SU-DHL-6 (cell line): ENCODE measurements at regions not wholly inside any gene's neighbourhood (a gene's known extent, or its start where the extent isn't known, plus 50 kb on each side); places are given as distances from the start of the nearest gene placed in this dataset.

Experiments
- H2AFZ ChIP-seq: fragments of 200-600 bp; sonication (generic); 2 replicates; pipeline ENCODE4 v1.6.1; 2014; ENCODE audit warnings: low read depth, mild to moderate bottlenecking, moderate library complexity, mixed read lengths, antibody characterized with exemption, low read length; ENCODE audit not compliant: severe bottlenecking
- H3F3A ChIP-seq: fragments of 200-600 bp; shearing (Covaris generic); 2 replicates; pipeline ENCODE4 v1.6.0; 2016; ENCODE audit warnings: antibody characterized with exemption, mild to moderate bottlenecking; ENCODE audit not compliant: insufficient read depth
- H3K27ac ChIP-seq: fragments of 200-600 bp; sonication (generic); 2 replicates; pipeline ENCODE4 v1.5.1; 2016; ENCODE audit warnings: low read depth, mild to moderate bottlenecking, low read length, moderate library complexity, mixed read lengths
- H3K27me3 ChIP-seq: fragments of 200-600 bp; sonication (generic), shearing (Covaris generic); 2 replicates; pipeline ENCODE4 v1.6.0; 2014; ENCODE audit warnings: mild to moderate bottlenecking, low read length
- H3K36me3 ChIP-seq: fragments of 200-600 bp; sonication (generic); 2 replicates; pipeline ENCODE4 v1.6.1; 2014; ENCODE audit warnings: mild to moderate bottlenecking, low read length, mixed read lengths
- H3K4me2 ChIP-seq: fragments of 300-600, 200-600 bp; shearing (Covaris generic), sonication (generic); 2 replicates; pipeline ENCODE4 v1.6.0; 2014; ENCODE audit warnings: low read length, low read depth, mild to moderate bottlenecking; ENCODE audit not compliant: poor library complexity, severe bottlenecking
- H3K4me3 ChIP-seq: fragments of 200-600 bp; sonication (generic); 2 replicates; pipeline ENCODE4 v1.5.1; 2014; ENCODE audit warnings: antibody characterized with exemption, low read length, mild to moderate bottlenecking, mixed read lengths; ENCODE audit not compliant: insufficient read depth, poor library complexity, severe bottlenecking
- H3K79me2 ChIP-seq: fragments of 200-600 bp; sonication (generic); 2 replicates; pipeline ENCODE4 v1.6.1; 2014; ENCODE audit warnings: mild to moderate bottlenecking, low read length, moderate library complexity; ENCODE audit not compliant: insufficient read depth
- H3K9ac ChIP-seq: fragments of 200-600 bp; sonication (generic); 2 replicates; pipeline ENCODE4 v1.7.0; 2014; ENCODE audit warnings: mild to moderate bottlenecking, low read length
- H3K9me2 ChIP-seq: fragments of 200-600 bp; sonication (generic); replicated peaks from 2 replicates; pipeline ENCODE4 v1.6.1; 2014; ENCODE audit warnings: low read length; ENCODE audit not compliant: insufficient read depth
- H3K9me3 ChIP-seq: fragments of 200-600 bp; sonication (generic); 2 replicates; pipeline ENCODE4 v1.6.1; 2014; ENCODE audit warnings: low read length, mixed read lengths; ENCODE audit not compliant: insufficient read depth
- H4K20me1 ChIP-seq: fragments of 200-600 bp; sonication (generic); 2 replicates; pipeline ENCODE4 v1.6.1; 2014; ENCODE audit warnings: low read depth, mild to moderate bottlenecking, antibody characterized with exemption, low read length, moderate library complexity, mixed read lengths
- CTCF ChIP-seq: fragments of 200-600 bp; sonication (generic); IDR thresholded peaks from one replicate; pipeline ENCODE4 v1.5.1; 2017; ENCODE audit warnings: antibody characterized with exemption, mild to moderate bottlenecking, low read length, moderate library complexity; ENCODE audit not compliant: insufficient read depth, poor library complexity, severe bottlenecking
- EZH2phosphoT487 ChIP-seq: fragments of 200-600 bp; sonication (generic), shearing (Covaris generic); conservative IDR thresholded peaks from 2 replicates; pipeline ENCODE4 v1.6.1; 2018; ENCODE audit warnings: mild to moderate bottlenecking, antibody characterized with exemption, low read length, moderate library complexity, mixed read lengths

GRCh38 chr12:114888928-114889584 is 205.1 kb upstream of the TBX3 start:
- Histone ChIP-seq H3K4me3 (no peak overlapping the region), H3K9ac (no peak overlapping the region), H3K27me3 (no peaks in the 10 kb centered on the region), H3K9me3 (no peaks in the 10 kb centered on the region), H3K27ac (no peak overlapping the region), H3K36me3 (no peaks in the 10 kb centered on the region), H2AFZ (no peak overlapping the region), H3F3A (no peaks in the 10 kb centered on the region), H3K9me2 (no peaks in the 10 kb centered on the region), H3K4me2 (no peak overlapping the region), H4K20me1 (no peaks in the 10 kb centered on the region), H3K79me2 (no peaks in the 10 kb centered on the region)
- no peak for TF ChIP-seq EZH2phosphoT487
- no peak for TF ChIP-seq CTCF

GRCh38 chr12:114888448-114888847 is 204.5 kb upstream of the TBX3 start:
- H3K27ac ChIP-seq = no peak overlapping the region
- no peak for TF ChIP-seq EZH2phosphoT487
- TF ChIP-seq CTCF = no peak
- no peaks in the 10 kb centered on the region for H3K36me3 ChIP-seq
- no peak overlapping the region for H3K4me3 ChIP-seq
- H2AFZ ChIP-seq = no peak overlapping the region
- no peak overlapping the region for H3K9ac ChIP-seq
- no peaks in the 10 kb centered on the region for H3F3A ChIP-seq
- no peaks in the 10 kb centered on the region for H4K20me1 ChIP-seq
- H3K4me2 ChIP-seq = no peak overlapping the region
- no peaks in the 10 kb centered on the region for H3K9me3 ChIP-seq
- H3K79me2 ChIP-seq = no peaks in the 10 kb centered on the region
- H3K9me2 ChIP-seq = no peaks in the 10 kb centered on the region
- H3K27me3 ChIP-seq = no peaks in the 10 kb centered on the region

GRCh38 chr12:114885501-114885900 is 201.5 kb upstream of the TBX3 start:
- no peaks in the 10 kb centered on the region for H3K36me3 ChIP-seq
- no peak overlapping the region for H3K9ac ChIP-seq
- TF ChIP-seq EZH2phosphoT487 = no peak
- TF ChIP-seq CTCF = no peak

More at GRCh38 chr12:114885501-114885900, 201.5 kb upstream of the TBX3 start:
- H2AFZ ChIP-seq = no peak overlapping the region
- no peaks in the 10 kb centered on the region for H3K9me3 ChIP-seq
- no peaks in the 10 kb centered on the region for H4K20me1 ChIP-seq
- no peaks in the 10 kb centered on the region for H3K9me2 ChIP-seq
- no peaks in the 10 kb centered on the region for H3K79me2 ChIP-seq
- H3K4me3 ChIP-seq = no peak overlapping the region
- H3K27me3 ChIP-seq = no peaks in the 10 kb centered on the region
- no peak overlapping the region for H3K4me2 ChIP-seq
- no peaks in the 10 kb centered on the region for H3F3A ChIP-seq
- H3K27ac ChIP-seq = no peak overlapping the region
